ENCODE measurements at regions not wholly inside any gene's neighbourhood (a gene's known extent, or its start where the extent isn't known, plus 50 kb on each side); places are given as distances from the start of the nearest gene placed in this dataset.

- TF ChIP-seq ZNF274 (IDR thresholded peaks at IDR 0.05; ENCODE audit: insufficient read depth, insufficient read length) (no peak), HDAC2 (IDR thresholded peaks at IDR 0.05) (no peak), USF2 (IDR thresholded peaks at IDR 0.05; ENCODE audit: borderline replicate concordance, low read depth, low read length) (no peak), POLR2A (IDR thresholded peaks at IDR 0.05; ENCODE audit: low read depth, low read length) (no peak)
Measured at GRCh38 chr22:44406341-44407170, 91.5 kb downstream of the RTL6 start (continued).

GRCh38 chr22:44405661-44406060 is 92.4 kb downstream of the RTL6 start:
- Histone ChIP-seq H3K9ac (ENCODE audit: control insufficient read depth, insufficient read depth, low read length) (no peak overlapping the region), H3K79me2 (ENCODE audit: control insufficient read depth, insufficient read depth, low read length) (no peaks in the 10 kb centered on the region), H3K27me3 (replicated peaks in 1 of 2; ENCODE audit: control insufficient read depth in 2 of 2, insufficient read depth in 2 of 2, low read length in 1 of 2) (no peaks in the 10 kb centered on the region; a peak in 1 of 4 replicates), H3K4me3 (no peak overlapping the region), H3K36me3 (ENCODE audit: control insufficient read depth in 2 of 2, insufficient read depth in 2 of 2, low read length in 1 of 2) (no peaks in the 10 kb centered on the region), H4K20me1 (ENCODE audit: control insufficient read depth, insufficient read depth) (no peaks in the 10 kb centered on the region), H3K9me3 (replicated peaks; ENCODE audit: control insufficient read depth, insufficient read depth, low read length) (no peaks in the 10 kb centered on the region), H3K4me2 (ENCODE audit: control insufficient read depth, insufficient read depth) (no peak overlapping the region), H3K27ac (ENCODE audit: control insufficient read depth, insufficient read depth) (no peak overlapping the region), H2AFZ (ENCODE audit: control insufficient read depth, low read depth, low read length) (no peak overlapping the region), H3K4me1 (ENCODE audit: control insufficient read depth, insufficient read depth, low read length) (no peaks in the 10 kb centered on the region)
- FAIRE-seq (no peak), DNase-seq (ENCODE audit: low read depth, low spot score) (no peak), ATAC-seq (no peak)
- BruUV-seq (replicated peaks) = no TSS peak
- in situ Hi-C loops (cut with MboI) = no loop called here
- SMC1A ChIA-PET (ENCODE audit: uncharacterized antibody, unreplicated experiment) = no interaction called here
- intact Hi-C loops (cut with micrococcal nuclease; ENCODE audit: unreplicated experiment) = no loop called here
- POLR2A ChIA-PET = no interaction called here
- WGBS (ENCODE audit: insufficient coverage, insufficient replicate concordance, low lambda C conversion rate, missing lambda C conversion rate) = 0% methylated on average over 2 of the region's 2 CpGs
- CTCF ChIA-PET = no interaction called here
- RAD21 ChIA-PET (ENCODE audit: unreplicated experiment) = no interaction called here
- no peak for TF ChIP-seq NFYA (IDR thresholded peaks at IDR 0.05; ENCODE audit: borderline replicate concordance, low read depth, low read length)
- TF ChIP-seq IRF3 (IDR thresholded peaks at IDR 0.05) = no peak
- no peak for TF ChIP-seq WRNIP1 (IDR thresholded peaks at IDR 0.05; ENCODE audit: borderline replicate concordance, low read depth, low read length)
- TF ChIP-seq RELB (IDR thresholded peaks at IDR 0.05; ENCODE audit: low read depth) = no peak
- TF ChIP-seq RFX5 (IDR thresholded peaks at IDR 0.05; ENCODE audit: low read depth, low read length) = no peak
- no peak for TF ChIP-seq CUX1 (IDR thresholded peaks at IDR 0.05; ENCODE audit: insufficient replicate concordance, low read depth, low read length)
- TF ChIP-seq RAD51 (IDR thresholded peaks at IDR 0.05) = no peak
- TF ChIP-seq HCFC1 (IDR thresholded peaks at IDR 0.05; ENCODE audit: low read length) = no peak

All from GM12878 (cell line).